Ovary (tissue), 3 donors: ENCODE measurements at regions not wholly inside any gene's neighbourhood (a gene's known extent, or its start where the extent isn't known, plus 50 kb on each side); places are given as distances from the start of the nearest gene placed in this dataset.

Experiments
- CTCF ChIP-seq, 3 donors: fragments of 450-650 bp in 2 of 3; fragments of 200-600 bp in 1 of 3; IDR thresholded peaks; one replicate each; pipeline versions ENCODE4 v1.5.1 to v1.8.0; 2016 to 2022; ENCODE audit warnings: antibody characterized with exemption in 3 of 3, mild to moderate bottlenecking in 1 of 3
- POLR2A ChIP-seq: fragments of 450-650 bp; IDR thresholded peaks from one replicate; pipeline ENCODE4 v1.6.1; 2017; ENCODE audit warnings: antibody characterized with exemption, mild to moderate bottlenecking, moderate library complexity
- donor health status: DM: no; HTN: no; CAD: no.

- TF ChIP-seq CTCF (IDR thresholded peaks at IDR 0.05) (no peak), POLR2A (no peak)
Measured at GRCh38 chr4:180394312-180394711, 1848.9 kb upstream of the TENM3 start.
